ENCODE measurements at regions not wholly inside any gene's neighbourhood (a gene's known extent, or its start where the extent isn't known, plus 50 kb on each side); places are given as distances from the start of the nearest gene placed in this dataset.

GRCh38 chr18:8983195-8983594, 119.3 kb upstream of the NDUFV2 start:
- Histone ChIP-seq H3K27ac (ENCODE audit: low read depth, low read length) (no peak overlapping the region), H3K9ac (replicated peaks in 1 of 4; ENCODE audit: extremely low read depth in 1 of 4, low read depth in 3 of 4, low read length in 3 of 4) (no peak overlapping the region), H3K4me2 (ENCODE audit: insufficient read depth in 1 of 2, low read depth in 2 of 2, low read length in 2 of 2) (no peak overlapping the region), H3K79me2 (ENCODE audit: control insufficient read depth in 1 of 2, insufficient read depth in 2 of 2, low read length in 2 of 2) (no peaks in the 10 kb centered on the region), H3K14ac (ENCODE audit: insufficient read length) (no peak overlapping the region), H4K8ac (ENCODE audit: extremely low read depth, insufficient read depth, low read length) (no peak overlapping the region), H3K36me3 (ENCODE audit: control insufficient read depth in 2 of 4, insufficient read depth in 4 of 4, low read length in 3 of 4) (no peaks in the 10 kb centered on the region), H3K23me2 (ENCODE audit: low read depth, low read length) (no peaks in the 10 kb centered on the region), H4K5ac (ENCODE audit: insufficient read length, low read depth, low read length) (no peak overlapping the region), H3K23ac (ENCODE audit: insufficient read length) (no peak overlapping the region), H3K79me1 (ENCODE audit: low read depth, low read length) (no peaks in the 10 kb centered on the region), H2BK15ac (ENCODE audit: low read length) (no peak overlapping the region), H3K4ac (replicated peaks; ENCODE audit: insufficient read length, low read depth, low read length) (no peak overlapping the region), H2BK120ac (replicated peaks; ENCODE audit: low read depth, low read length) (no peak overlapping the region), H4K91ac (replicated peaks; ENCODE audit: insufficient read length, low read length) (no peak overlapping the region), H4K20me1 (replicated peaks in 1 of 2; ENCODE audit: control insufficient read depth in 1 of 2, insufficient read depth in 2 of 2, low read length in 2 of 2) (no peaks in the 10 kb centered on the region), H2AK5ac (ENCODE audit: low read depth, low read length) (no peak overlapping the region), H2AFZ (ENCODE audit: low read length) (peak overlapping the region; percentile 41; the same call in 1 of the 2 replicates), H3K56ac (replicated peaks; ENCODE audit: insufficient read length, low read depth, low read length) (no peak overlapping the region), H3K9me3 (ENCODE audit: insufficient read depth in 2 of 2, low read depth in 1 of 2, low read length in 1 of 2) (no peaks in the 10 kb centered on the region), H2BK5ac (ENCODE audit: low read depth, low read length) (no peak overlapping the region), H3K4me3 (ENCODE audit: extremely low read depth in 1 of 4, insufficient read depth in 2 of 4, low read depth in 3 of 4, low read length in 4 of 4) (no peak overlapping the region), H3K27me3 (replicated peaks in 1 of 4; ENCODE audit: control insufficient read depth in 3 of 4, extremely low read depth in 1 of 4, insufficient read depth in 3 of 4, low read length in 3 of 4) (no peaks in the 10 kb centered on the region), H2BK20ac (ENCODE audit: low read length) (no peak overlapping the region), H3K18ac (ENCODE audit: extremely low read depth, low read length) (no peak overlapping the region), H3K4me1 (replicated peaks in 1 of 4; ENCODE audit: control insufficient read depth in 3 of 4, insufficient read depth in 4 of 4, low read length in 3 of 4) (peaks cover 0 to 11% (median 8%) of the 10 kb centered on the region in 4 experiments), H2BK12ac (ENCODE audit: low read depth, low read length) (no peak overlapping the region)
- POLR2A ChIA-PET (ENCODE audit: partially characterized antibody): interaction anchor here (1.5 kb wide), 2 partner anchors 13 to 83 kb away, joined by 4 read pairs; no protein-coding TSS in a partner anchor
- DNase-seq (ENCODE audit: low read depth in 1 of 2, low spot score in 2 of 2): no peak
- CTCF ChIA-PET (ENCODE audit: partially characterized antibody): interaction anchor here (0.5 to 4.3 kb wide), 41 partner anchors 11 to 505 kb away, joined by 3 to 40 read pairs (median 4); no protein-coding TSS in a partner anchor
- no peak for TF ChIP-seq GABPA (IDR thresholded peaks at IDR 0.05; ENCODE audit: borderline replicate concordance, insufficient read depth, low read length)
- no peak for TF ChIP-seq TCF12 (IDR thresholded peaks at IDR 0.05; ENCODE audit: low read depth, low read length)
- TF ChIP-seq SUZ12 (IDR thresholded peaks at IDR 0.05; ENCODE audit: low read length): no peak
- TF ChIP-seq BRCA1 (IDR thresholded peaks at IDR 0.05; ENCODE audit: low read depth, low read length): no peak
- no peak for TF ChIP-seq CHD1 (IDR thresholded peaks at IDR 0.05; ENCODE audit: low read depth, low read length)
- no peak for TF ChIP-seq ATF2 (IDR thresholded peaks at IDR 0.05; ENCODE audit: low read length)
- TF ChIP-seq ZNF274 (IDR thresholded peaks at IDR 0.05; ENCODE audit: borderline replicate concordance, extremely low read depth, low read length): no peak
- TF ChIP-seq ASH2L (IDR thresholded peaks at IDR 0.05; ENCODE audit: low read length): no peak
- no peak for TF ChIP-seq TAF1 (IDR thresholded peaks at IDR 0.05; ENCODE audit: low read depth, low read length)
- TF ChIP-seq JUN (IDR thresholded peaks at IDR 0.05; ENCODE audit: low read depth, low read length): no peak
- no peak for TF ChIP-seq SRF (IDR thresholded peaks at IDR 0.05; ENCODE audit: low read depth, low read length)
- TF ChIP-seq CTBP2 (IDR thresholded peaks at IDR 0.05; ENCODE audit: borderline replicate concordance, insufficient read depth, insufficient read length, low read length): no peak
- no peak for TF ChIP-seq EGR1 (IDR thresholded peaks at IDR 0.05; ENCODE audit: borderline replicate concordance, low read depth, low read length)
- 84% methylated on average over 1 of the region's 1 CpG; no CpG with 5 or more reads in 1 of the 2 experiments for WGBS, 2 experiments (ENCODE audit: extremely low coverage in 1 of 2, insufficient coverage in 1 of 2, insufficient read length in 1 of 2, insufficient replicate concordance in 2 of 2, low coverage in 1 of 2, low lambda C conversion rate in 2 of 2, missing lambda C conversion rate in 1 of 2)
- FAIRE-seq: no peak

All from H1 (cell line).